LNCAP (cell line): ENCODE measurements at regions not wholly inside any gene's neighbourhood (a gene's known extent, or its start where the extent isn't known, plus 50 kb on each side); places are given as distances from the start of the nearest gene placed in this dataset.
A peak's percentile ranks its signal among the peaks of the same experiment; 100 is the strongest.

Experiments used
- CTCF ChIP-seq: fragments of 450-650 bp; IDR thresholded peaks from 2 replicates; pipeline ENCODE4 v1.5.1; 2017; ENCODE audit warnings: mild to moderate bottlenecking

GRCh38 chr7:120089968-120090367, 183.0 kb upstream of the KCND2 start:
- TF ChIP-seq CTCF: peak; percentile 50

- no peak for TF ChIP-seq CTCF
Observed at GRCh38 chr7:120091807-120092206, 181.2 kb upstream of the KCND2 start.

GRCh38 chr7:120097020-120097419, 176.0 kb upstream of the KCND2 start:
- TF ChIP-seq CTCF: no peak

DNA sequence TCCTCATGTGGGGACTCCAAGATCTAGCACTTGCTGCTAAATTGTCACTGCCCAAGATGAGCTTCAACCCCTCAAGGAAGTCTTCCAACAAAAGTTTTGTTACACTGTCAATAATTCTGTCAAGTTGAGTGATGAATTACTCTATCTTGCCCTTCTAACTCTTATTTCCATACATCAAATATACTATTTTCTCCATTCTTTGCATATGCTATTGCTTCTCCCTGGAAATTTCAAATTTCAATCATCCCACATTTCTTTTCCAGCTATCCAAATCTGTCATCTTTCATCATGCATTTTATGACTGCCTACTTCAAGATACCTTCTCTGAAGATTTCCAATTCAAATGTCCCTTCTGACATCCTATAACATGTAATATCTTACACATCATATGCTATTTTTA, 175.2 kb upstream of the KCND2 start:
- no peak for TF ChIP-seq CTCF

GRCh38 chr7:120108376-120108775, 164.6 kb upstream of the KCND2 start:
- TF ChIP-seq CTCF: no peak

GRCh38 chr7:120110169-120110568, 162.8 kb upstream of the KCND2 start:
- no peak for TF ChIP-seq CTCF

DNA sequence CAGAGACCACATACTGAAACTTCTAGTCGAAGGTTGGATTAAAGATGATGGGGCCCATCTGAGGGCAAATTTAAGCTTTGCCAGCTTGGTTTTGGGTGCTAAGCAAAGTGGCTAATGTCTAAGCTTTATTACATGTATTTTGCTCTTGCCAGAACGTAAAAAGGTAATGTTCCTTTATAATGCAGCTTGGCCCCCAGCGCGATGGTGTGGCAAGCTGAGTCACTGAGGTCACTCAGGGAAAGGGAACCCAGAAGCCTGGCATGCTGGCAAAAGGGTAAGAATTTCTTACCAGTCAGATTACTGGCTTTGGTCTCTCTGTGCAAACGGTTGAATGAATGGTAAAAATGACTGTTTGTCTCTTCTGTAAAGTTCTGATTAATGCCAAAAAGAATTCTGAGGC, 158.3 kb upstream of the KCND2 start:
- no peak for TF ChIP-seq CTCF

GRCh38 chr7:120123528-120123927, 149.4 kb upstream of the KCND2 start:
- no peak for TF ChIP-seq CTCF
